Heart right ventricle (tissue), 16 donors: ENCODE measurements at regions not wholly inside any gene's neighbourhood (a gene's known extent, or its start where the extent isn't known, plus 50 kb on each side); places are given as distances from the start of the nearest gene placed in this dataset.
A peak's percentile ranks its signal among the peaks of the same experiment; 100 is the strongest.

Source experiments
- ATAC-seq, 8 donors: fragments of 200-7000 bp; cut with Tn5 transposase; one replicate each; pipeline ENCODE4 v1.9.1; 2020; ENCODE audit warnings: mild to moderate bottlenecking in 8 of 8, moderate library complexity in 8 of 8, moderate number of reproducible peaks in 1 of 8
- DNase-seq, 2 donors: peaks; one replicate each; pipeline ENCODE4 v3.0.0-alpha.2; 2020
- H3K27ac ChIP-seq, 10 donors: fragments of 200-600 bp; sonication (generic) in 2 of 10; one replicate each; pipeline versions ENCODE4 v1.5.0 to v1.8.0; 2020 to 2022; ENCODE audit warnings: mild to moderate bottlenecking in 3 of 10
- H3K27me3 ChIP-seq, 7 donors: fragments of 200-600 bp; one replicate each; pipeline ENCODE4 v1.8.0; 2021 to 2022; ENCODE audit warnings: mild to moderate bottlenecking in 2 of 7
- H3K36me3 ChIP-seq, 9 donors: fragments of 200-600 bp; sonication (generic) in 1 of 9; one replicate each; pipeline versions ENCODE4 v1.5.0 to v1.8.0; 2020 to 2022; ENCODE audit warnings: mild to moderate bottlenecking in 2 of 9
- H3K4me1 ChIP-seq, 9 donors: fragments of 200-600 bp; sonication (generic) in 1 of 9; one replicate each; pipeline versions ENCODE4 v1.5.0 to v1.8.0; 2020 to 2022; ENCODE audit warnings: mild to moderate bottlenecking in 4 of 9
- H3K4me3 ChIP-seq, 10 donors: fragments of 200-600 bp; sonication (generic) in 2 of 10; one replicate each; pipeline versions ENCODE4 v1.5.0 to v1.8.0; 2020 to 2022; ENCODE audit warnings: mild to moderate bottlenecking in 7 of 10, moderate library complexity in 2 of 10
- H3K9me3 ChIP-seq, 11 donors: fragments of 200-600 bp in 10 of 11; sonication (generic) in 2 of 11; one replicate each; pipeline versions ENCODE4 v1.5.0 to v1.8.0; 2013 to 2022; ENCODE audit warnings: mild to moderate bottlenecking in 2 of 11, control low read depth in 1 of 11, moderate library complexity in 1 of 11
- WGBS, 2 donors: extraction: QIAGEN DNeasy Blood & Tissue Kit; methylation state at CpG; one replicate each; pipeline ENCODE4 v1.1.7; 2013; ENCODE audit warnings: inconsistent platforms in 1 of 2; 5-methylcytosine and 5-hydroxymethylcytosine counted together
- intact Hi-C, 10 donors: fragments of 100-400 bp; cut with DNase I; formaldehyde crosslinking; loops; one replicate each; pipeline versions ENCODE4 v1.11.1 to v1.14.2; 2022
- TF ChIP-seq, protein P1 (sequence below), 9 donors: fragments of 200-600 bp; sonication (generic) in 2 of 9; IDR thresholded peaks; one replicate each; pipeline versions ENCODE4 v1.5.0 to v1.8.0; 2021 to 2022; ENCODE audit warnings: antibody characterized with exemption in 9 of 9, mild to moderate bottlenecking in 5 of 9, moderate library complexity in 1 of 9
- donor health status: Arrhythmogenic right ventricular cardiomyopathy.
- donor health status: ischemic (EF 13 %, LVEDD 7.1; RV severe dilation, severe dysfunction).
- donor health status: healthy with polysubstance abuse.
- donor health status: DM: no; HTN: yes; CAD: no.
- donor health status: DM: no; HTN: no; CAD: no.
- donor health status: ischemic (EF 25% LVEDD 6.9; RV normal size, moderate dysfunction).
- donor health status: ischemic (EF 25% LVEDD 5.7; RV mildly dilated, moderate dysfunction).
- donor health status: healthy.
- donor health status: DM: yes; HTN: yes; CAD: no.
- donor health status: Ischemic cardiomyopathy.
- donor health status: ischemic (EF 35%, LVEDD 5.7; RV mildly dilated, moderate dysfunction).
- donor health status: nonischemic (EF 11% LVEDD 7.7; RV severe dilation, severe dysfunction).
- donor health status: DM: yes; HTN: yes; CAD: no.
- donor health status: PGD.
- donor health status: ischemic (EF 29% LVEDD 5.4; RV normal size, mild dysfunction).
- donor health status: nonischemic (EF 23%, LVEDD 6.1; RV moderate dilation, normal function).

DNA sequence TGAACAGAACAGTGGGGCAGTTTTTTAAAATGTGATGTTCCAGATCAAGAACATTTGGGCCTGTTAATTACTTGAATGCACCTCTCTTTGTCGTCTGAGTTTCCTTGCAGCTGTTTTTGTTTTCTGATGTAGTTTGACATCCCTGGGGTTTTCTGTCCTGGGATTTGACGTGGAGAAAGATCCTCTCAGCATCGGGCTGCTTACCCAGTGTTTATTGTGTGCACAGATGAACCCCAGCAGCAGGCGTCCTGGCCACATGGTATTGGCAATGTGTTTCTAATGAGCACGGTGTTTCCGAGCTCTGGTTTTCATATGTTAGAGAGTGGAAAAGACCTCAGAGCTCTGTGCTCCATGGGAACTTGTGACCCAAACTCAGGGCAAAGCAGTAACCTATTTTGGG, 191.1 kb upstream of the IRX3 start:
- peak overlapping the region in 1 of 10 donors; percentile 7 for H3K27ac ChIP-seq
- intact Hi-C loops: no loop called here

GRCh38 chr16:54475019-54475601, 188.5 kb upstream of the IRX3 start:
- Histone ChIP-seq H3K4me3 (no peak overlapping the region), H3K4me1 (peaks cover 0 to 9% (median 0%) of the 10 kb centered on the region in 9 donors), H3K27ac (no peak overlapping the region), H3K9me3 (no peaks in the 10 kb centered on the region), H3K27me3 (no peaks in the 10 kb centered on the region), H3K36me3 (no peaks in the 10 kb centered on the region)
- intact Hi-C loops: no loop called here
- WGBS, 2 donors: 56 to 64% methylated on average over 5 of the region's 5 CpGs
- ATAC-seq (no peak), DNase-seq (no peak)
- TF ChIP-seq, protein P1, sequence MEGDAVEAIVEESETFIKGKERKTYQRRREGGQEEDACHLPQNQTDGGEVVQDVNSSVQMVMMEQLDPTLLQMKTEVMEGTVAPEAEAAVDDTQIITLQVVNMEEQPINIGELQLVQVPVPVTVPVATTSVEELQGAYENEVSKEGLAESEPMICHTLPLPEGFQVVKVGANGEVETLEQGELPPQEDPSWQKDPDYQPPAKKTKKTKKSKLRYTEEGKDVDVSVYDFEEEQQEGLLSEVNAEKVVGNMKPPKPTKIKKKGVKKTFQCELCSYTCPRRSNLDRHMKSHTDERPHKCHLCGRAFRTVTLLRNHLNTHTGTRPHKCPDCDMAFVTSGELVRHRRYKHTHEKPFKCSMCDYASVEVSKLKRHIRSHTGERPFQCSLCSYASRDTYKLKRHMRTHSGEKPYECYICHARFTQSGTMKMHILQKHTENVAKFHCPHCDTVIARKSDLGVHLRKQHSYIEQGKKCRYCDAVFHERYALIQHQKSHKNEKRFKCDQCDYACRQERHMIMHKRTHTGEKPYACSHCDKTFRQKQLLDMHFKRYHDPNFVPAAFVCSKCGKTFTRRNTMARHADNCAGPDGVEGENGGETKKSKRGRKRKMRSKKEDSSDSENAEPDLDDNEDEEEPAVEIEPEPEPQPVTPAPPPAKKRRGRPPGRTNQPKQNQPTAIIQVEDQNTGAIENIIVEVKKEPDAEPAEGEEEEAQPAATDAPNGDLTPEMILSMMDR (IDR thresholded peaks at IDR 0.05): no peak

More for the DNA sequence above, 191.1 kb upstream of the IRX3 start:
- DNase-seq: no peak
- Histone ChIP-seq H3K27me3 (no peaks in the 10 kb centered on the region), H3K36me3 (no peaks in the 10 kb centered on the region), H3K4me1 (peaks cover 0 to 11% (median 4%) of the 10 kb centered on the region in 9 donors), H3K4me3 (no peak overlapping the region), H3K9me3 (no peaks in the 10 kb centered on the region)
- ATAC-seq: no peak
- WGBS, 2 donors: 61 to 81% methylated on average over 6 of the region's 6 CpGs
- TF ChIP-seq, protein P1 (IDR thresholded peaks at IDR 0.05): no peak

DNA sequence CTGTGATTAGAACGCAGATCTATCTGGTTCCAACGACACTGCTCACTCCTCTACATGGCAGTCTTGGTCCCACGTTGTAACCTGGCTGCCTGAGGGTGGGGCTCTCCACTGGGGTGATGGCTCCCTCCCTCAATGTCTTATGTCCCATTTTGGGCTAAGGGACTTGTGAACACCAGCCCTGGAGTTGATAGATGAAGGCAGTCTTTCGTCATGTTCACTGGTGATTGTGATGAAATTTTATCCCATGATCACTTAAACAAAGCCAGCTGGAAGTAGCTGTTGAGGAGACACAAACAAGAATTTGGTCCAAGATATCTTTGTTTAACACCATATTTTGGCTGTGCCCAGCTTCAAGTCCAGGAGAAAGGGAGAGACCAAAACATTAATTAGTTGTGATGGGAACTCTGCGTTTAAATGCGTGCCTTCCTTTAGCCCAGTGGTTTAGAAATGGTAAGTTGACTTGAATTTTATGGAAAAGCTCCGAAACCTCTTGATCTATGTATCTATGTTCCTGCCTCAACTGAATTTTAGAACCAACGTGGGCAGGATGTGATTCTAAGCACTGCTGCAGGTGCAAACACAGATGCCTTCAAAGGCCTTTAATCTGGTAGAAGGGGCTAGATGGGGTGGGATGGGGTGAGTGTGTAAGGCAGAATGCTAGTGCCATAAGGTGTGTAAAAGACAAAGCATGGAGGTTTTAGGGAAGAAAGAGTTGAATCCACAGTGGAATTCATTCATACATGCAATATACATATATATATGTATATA, 186.8 kb upstream of the IRX3 start:
- H3K36me3 ChIP-seq: no peaks in the 10 kb centered on the region
- WGBS, 2 donors: 57 to 71% methylated on average over 8 of the region's 8 CpGs
- ATAC-seq (peak in 3 of 8 donors; percentile 44 to 67 (median 57)), DNase-seq (no peak)
- H3K4me3 ChIP-seq: no peak overlapping the region
- H3K27ac ChIP-seq: no peak overlapping the region
- H3K4me1 ChIP-seq: peaks cover 0 to 9% (median 0%) of the 10 kb centered on the region in 9 donors
- intact Hi-C loops: no loop called here
- no peaks in the 10 kb centered on the region for H3K9me3 ChIP-seq
- H3K27me3 ChIP-seq: peaks cover 0 to 2% (median 0%) of the 10 kb centered on the region in 7 donors
- TF ChIP-seq, protein P1 (IDR thresholded peaks at IDR 0.05): no peak

DNA sequence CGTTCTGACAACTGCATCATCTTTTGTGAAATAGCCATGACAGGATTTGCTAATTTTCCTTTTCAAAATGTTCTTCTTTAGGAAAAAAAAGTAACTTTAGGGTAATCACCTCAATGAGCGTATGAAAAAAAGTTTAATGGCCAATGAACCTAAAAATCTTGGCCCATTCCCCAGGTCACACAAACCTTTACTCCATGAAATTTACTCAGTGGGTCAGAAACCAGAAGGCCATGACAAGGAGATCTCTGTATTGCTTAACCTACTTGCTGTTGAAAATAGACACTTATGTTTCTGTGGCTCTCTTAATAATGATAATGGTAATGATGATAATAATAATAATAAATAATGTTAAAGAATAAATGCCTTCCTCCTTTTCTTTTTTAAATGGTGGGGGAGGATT, 180.8 kb upstream of the IRX3 start:
- no peaks in the 10 kb centered on the region for H3K36me3 ChIP-seq
- peaks cover 0 to 31% (median 5%) of the 10 kb centered on the region in 11 donors for H3K9me3 ChIP-seq
- TF ChIP-seq, protein P1 (IDR thresholded peaks at IDR 0.05): no peak
- H3K27me3 ChIP-seq: peaks cover 0 to 3% (median 0%) of the 10 kb centered on the region in 7 donors
- no peak overlapping the region for H3K27ac ChIP-seq
- ATAC-seq (no peak), DNase-seq (no peak)
- WGBS, 2 donors: 85 to 89% methylated on average over 2 of the region's 2 CpGs
- no peaks in the 10 kb centered on the region for H3K4me1 ChIP-seq
- intact Hi-C loops: no loop called here
- no peak overlapping the region for H3K4me3 ChIP-seq
